Mesenteric fat pad (tissue), 1 donor: ENCODE measurements at regions not wholly inside any gene's neighbourhood (a gene's known extent, or its start where the extent isn't known, plus 50 kb on each side); places are given as distances from the start of the nearest gene placed in this dataset.
"Not testable (repeated sequence)": the region's sequence is repeated elsewhere in the genome, so short reads cannot be mapped to it uniquely, and the experiment has no call there.

ENCODE experiments used
- DNase-seq: peaks from one replicate; pipeline ENCODE4 v3.0.0-alpha.2; 2020; ENCODE audit warnings: low spot score
- donor health status: DM: yes; HTN: yes; CAD: no.

DNA sequence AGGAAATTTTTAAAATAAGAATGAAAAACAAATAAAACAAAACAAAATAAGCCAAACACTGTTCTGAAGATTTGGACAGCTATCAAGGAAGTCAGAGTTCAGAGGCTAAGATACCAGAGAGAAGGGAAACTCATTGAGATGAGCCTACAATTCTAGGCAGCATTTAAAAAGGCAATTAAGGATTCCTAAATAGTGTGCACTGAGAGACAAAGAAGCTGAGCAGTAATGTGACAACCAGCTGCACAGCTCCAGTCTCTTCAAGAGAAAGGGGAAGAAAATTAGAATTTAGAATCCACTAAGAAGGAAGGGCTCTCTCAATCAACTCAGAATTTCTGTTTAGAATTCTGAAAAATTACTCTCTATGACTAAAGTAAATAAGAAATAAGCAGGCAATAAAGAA, 246.7 kb upstream of the COX7C start:
- no peak for DNase-seq

DNA sequence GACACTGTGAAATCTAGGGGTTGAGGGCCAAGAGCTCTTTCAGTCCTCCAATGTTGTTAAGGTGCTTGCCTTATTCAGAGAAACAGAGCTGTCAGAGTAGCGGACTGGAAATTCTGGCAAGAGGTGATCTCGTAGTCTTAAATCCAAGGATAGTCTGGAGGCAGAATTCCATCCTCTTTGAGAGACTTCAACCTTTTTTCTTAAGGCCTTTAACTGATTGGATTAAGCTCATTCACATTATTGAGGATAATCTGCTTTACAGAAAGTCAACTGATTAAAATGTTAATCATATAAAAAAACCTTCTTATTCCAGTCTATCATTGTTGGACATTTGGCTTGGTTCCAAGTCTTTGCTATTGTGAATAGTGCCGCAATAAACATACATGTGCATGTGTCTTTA, 243.1 kb upstream of the COX7C start:
- no peak for DNase-seq

DNA sequence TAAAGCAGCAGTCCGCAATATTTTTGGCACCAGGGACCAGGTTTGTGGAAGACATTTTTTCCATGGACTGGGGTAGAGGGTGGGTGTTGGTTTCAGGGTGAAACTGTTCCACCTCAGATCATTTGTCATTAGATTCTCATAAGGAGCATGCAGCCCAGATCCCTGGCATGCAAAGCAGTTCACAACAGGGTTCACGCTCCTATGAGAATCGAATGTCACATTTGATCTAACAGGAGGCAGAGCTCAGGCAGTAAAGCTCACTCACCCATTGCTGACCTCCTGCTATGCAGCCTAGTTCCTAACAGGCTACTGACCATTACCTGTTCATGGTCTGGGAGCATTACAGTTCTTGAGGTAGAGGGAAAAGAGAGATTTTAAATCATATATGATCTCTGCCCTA, 241.5 kb upstream of the COX7C start:
- DNase-seq = no peak

- no peak for DNase-seq
Measured at GRCh38 chr5:86403190-86403589, 214.6 kb upstream of the COX7C start.

DNA sequence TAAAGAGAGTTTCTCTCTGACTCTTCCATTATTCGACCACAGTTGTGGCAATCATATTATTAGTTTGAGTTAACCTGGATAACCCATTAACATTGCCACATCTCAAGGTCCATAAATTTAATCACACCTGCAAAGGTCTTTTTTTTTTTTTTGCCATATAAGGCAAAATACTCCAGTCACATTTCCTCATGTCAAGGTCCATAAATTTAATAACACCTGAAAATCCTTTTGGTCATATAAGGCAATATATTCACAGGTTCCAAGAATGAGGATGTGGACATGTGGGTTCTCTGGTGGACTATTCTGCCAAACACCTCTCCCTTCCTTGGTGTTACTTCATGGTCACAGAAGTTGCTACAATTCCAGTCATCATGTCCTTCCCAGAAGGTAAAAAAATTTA, 213.5 kb upstream of the COX7C start:
- no peak for DNase-seq

DNA sequence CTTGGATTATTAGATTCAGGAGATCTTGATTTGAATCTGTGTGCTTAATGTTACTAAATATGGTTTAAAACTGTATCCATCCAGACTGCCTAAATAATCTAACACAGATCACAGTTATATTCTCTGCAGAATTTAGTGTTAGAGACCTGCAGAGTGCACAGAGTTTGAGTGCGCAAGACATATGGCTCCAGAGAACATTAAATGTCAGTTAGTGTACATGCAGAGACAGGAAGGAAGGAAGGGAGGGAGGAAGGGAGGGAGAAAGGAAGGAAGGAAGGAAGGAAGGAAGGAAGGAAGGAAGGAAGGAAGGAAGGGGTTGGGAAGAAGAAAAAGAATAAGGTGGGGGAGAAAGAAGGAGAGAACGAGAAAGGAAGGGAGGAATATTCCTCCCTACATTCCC, 210.0 kb upstream of the COX7C start:
- DNase-seq = no peak

DNA sequence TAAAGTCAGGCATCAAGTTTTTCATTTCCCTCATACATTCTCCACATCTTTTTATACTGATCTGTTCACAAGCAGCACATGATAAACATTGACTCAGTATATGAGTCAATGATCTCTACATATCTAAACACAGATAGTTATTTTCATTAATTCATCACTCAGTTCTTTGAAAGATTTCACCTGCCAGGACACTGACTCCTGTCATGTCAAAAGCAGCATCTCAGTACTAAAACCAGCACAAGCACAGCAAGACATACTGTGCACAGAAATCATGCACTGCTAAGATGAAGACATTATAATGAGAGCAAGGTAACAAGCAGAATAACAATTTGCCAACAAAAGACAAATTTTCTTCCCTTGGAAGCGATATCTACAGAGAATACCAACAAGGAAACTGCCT, 206.1 kb upstream of the COX7C start:
- no peak for DNase-seq

DNA sequence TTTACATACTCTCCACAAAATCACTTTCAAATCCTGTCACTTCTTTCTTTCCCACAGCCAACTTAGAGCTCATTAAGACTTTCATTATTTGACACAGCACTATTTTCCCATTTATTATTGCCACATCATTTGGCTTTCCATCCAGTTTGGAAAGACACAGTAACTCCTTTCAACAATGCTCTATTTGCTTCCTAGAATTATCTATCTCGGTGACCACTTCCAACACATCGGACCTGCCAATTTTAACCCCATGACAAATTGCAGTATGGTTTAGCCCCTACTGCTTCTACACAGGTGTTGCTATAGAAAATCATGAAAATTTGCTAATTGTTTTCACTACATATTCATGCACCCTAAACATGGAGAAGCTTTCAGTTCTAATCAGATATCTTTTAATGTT, 190.6 kb upstream of the COX7C start:
- DNase-seq = no peak

GRCh38 chr5:86439593-86440110, 178.1 kb upstream of the COX7C start:
- no peak for DNase-seq

DNA sequence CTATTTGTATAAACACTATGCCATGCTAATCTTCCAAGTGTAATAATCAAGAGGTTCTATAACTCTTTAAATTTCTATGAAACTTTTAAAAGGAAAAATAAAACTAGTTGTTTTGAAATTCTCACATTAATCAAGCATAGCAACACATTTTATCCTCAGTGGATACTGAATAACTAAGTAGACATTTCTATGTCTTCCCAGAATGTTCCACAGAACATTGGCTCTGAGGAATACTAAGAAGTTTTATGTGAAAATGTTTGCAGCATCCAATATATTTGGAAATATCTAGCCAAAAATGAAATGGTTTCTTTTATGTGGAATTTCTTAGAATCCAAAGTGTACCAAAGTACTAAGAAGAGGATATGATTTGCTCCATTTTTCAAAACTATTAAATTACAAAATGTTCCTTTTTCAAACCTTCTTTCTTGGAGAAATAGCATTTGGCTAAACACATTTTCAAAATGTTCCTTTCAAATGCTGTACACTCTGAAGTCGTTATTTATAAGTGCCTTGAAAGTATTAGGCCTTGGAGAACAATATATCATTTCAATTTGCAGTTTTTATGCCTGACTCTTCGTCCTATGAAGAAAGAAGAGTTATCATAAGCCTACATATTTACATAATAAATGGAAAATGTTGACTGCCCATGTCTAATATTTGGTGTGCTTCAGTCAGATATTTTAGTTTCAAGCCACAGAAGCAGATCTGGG, 175.6 kb upstream of the COX7C start:
- no peak for DNase-seq

- DNase-seq = no peak
Measured at GRCh38 chr5:86447362-86447761, 170.4 kb upstream of the COX7C start.

- DNase-seq = no peak
Measured at GRCh38 chr5:86452251-86452650, 165.5 kb upstream of the COX7C start.

GRCh38 chr5:86460519-86460918, 157.2 kb upstream of the COX7C start:
- DNase-seq = no peak

GRCh38 chr5:86461169-86461956, 156.4 kb upstream of the COX7C start:
- no peak for DNase-seq

DNA sequence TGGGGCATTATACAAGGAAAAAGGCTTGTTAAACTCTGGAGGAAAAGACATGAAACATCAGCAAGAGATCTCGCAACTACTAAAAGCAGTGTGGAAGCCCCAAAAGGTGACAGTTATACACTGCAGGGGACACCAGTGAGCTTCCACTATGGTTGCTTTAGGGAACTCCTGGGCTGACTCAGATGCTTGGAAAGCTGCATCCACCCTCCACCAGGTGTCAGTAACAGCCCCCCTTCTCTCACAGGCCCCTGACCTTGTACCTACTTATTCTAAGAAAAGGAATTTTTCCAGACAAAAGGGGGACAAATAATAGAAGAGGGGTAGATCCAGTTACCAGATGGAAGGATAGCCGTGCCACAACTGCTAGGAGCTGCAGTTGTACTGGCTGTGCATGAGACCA, 154.4 kb upstream of the COX7C start:
- DNase-seq = no peak

DNA sequence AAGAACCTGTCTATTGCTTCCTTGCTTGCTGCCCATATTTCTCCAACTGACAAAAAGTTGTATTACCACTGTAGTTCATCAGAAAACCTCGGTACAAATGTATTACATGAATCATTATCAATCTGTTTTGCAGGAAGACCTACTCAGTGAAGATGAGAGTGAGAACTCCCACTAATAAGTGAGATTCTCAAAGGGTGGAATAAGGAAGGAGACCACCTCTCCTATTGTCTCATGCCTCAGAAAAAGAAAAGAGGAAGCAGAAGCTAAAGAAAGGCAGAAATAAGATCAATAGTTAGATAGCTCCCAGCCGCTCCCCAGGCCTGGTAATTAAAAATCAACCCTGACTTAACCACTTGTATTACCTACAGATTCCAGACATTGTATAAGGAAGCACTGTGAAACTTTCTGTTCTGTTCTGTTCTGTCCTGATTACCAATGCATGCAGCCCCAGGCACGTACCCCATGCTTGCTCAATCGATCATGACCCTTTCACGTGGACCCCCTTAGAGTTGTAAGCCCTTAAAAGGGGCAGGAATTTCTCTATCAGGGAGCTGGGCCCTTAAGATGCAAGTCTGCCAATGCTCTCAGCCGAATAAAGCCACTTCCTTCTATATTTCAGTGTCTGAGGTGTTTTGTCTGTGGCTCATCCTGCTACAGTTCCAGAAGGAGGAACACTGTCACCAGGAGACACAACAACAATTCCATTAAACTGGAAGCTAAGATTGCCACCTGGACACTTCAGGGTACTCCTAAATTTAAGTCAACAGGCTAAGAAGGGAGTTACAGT, 152.5 kb upstream of the COX7C start:
- no peak for DNase-seq

DNA sequence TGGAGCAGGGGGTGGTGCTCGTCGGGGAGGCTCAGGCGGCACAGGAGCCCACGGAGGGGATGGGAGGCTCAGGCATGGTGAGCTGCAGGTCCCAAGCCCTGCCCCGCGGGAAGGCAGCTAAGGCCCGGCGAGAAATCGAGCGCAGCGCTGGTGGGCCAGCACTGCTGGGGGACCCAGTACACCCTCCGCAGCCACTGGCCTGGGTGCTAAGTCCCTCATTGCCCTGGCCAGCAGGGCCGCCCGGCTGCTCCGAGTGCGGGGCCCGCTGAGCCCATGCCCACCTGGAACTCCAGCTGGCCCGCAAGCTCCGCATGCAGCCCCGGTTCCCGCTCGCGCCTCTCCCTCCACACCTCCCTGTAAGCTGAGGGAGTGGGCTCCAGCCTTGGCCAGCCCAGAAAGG, 151.0 kb upstream of the COX7C start:
- not testable (repeated sequence) for DNase-seq

DNA sequence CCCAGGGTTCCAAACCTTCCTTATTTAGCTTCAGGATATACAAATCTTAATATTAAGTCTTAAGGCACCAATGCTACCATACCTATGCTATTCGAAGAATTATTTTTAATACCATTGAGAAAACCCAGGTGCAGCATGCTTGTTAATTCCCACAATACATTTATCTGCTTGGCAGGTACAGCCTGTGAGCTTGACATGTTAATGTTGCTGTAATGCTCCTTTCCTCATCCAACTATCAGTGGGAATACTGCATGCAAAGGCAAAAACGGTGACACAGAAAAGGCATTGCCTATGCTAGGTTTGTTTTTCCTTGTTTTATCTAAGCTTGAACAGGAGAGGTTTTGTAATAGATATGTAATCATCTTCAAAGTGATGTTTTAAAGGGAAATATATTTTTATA, 135.7 kb upstream of the COX7C start:
- DNase-seq = no peak

GRCh38 chr5:86493777-86494176, 124.0 kb upstream of the COX7C start:
- no peak for DNase-seq

- DNase-seq = no peak
Measured at GRCh38 chr5:86500947-86501346, 116.8 kb upstream of the COX7C start.

DNA sequence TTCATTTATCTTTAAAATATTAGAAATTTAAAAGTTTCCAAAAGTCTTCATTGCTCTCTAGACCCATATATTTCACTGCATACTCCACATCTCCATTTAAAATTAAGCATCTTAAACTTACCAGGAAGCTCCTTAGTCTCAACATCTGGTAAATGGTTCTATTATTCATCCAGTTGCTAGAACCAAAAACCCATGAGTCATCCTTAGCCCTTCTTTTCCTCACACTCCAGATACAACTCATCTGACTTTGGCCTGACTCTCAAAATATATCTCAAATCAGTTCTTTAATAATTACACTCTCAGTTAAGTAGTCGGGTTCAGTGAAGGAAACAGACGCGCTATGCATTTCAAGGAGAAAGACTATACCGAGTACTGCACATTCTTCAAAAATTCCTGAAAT, 110.2 kb upstream of the COX7C start:
- no peak for DNase-seq

GRCh38 chr5:86510330-86510915, 107.3 kb upstream of the COX7C start:
- not testable (repeated sequence) for DNase-seq
